Vagina (tissue), 2 donors: ENCODE measurements at regions not wholly inside any gene's neighbourhood (a gene's known extent, or its start where the extent isn't known, plus 50 kb on each side); places are given as distances from the start of the nearest gene placed in this dataset.

Source experiments
- DNase-seq, 2 donors: peaks; one replicate each; pipeline ENCODE4 v3.0.0-alpha.2; 2017; ENCODE audit errors: extremely low spot score in 2 of 2
- H3K27ac ChIP-seq: fragments of 200-600 bp; sonication (generic); one replicate; pipeline ENCODE4 v1.5.1; 2019
- H3K27me3 ChIP-seq: fragments of 200-600 bp; sonication (generic); one replicate; pipeline ENCODE4 v1.5.1; 2019
- H3K36me3 ChIP-seq, 2 donors: fragments of 200-600 bp; sonication (generic); one replicate each; pipeline ENCODE4 v1.5.1; 2017 to 2019
- H3K4me1 ChIP-seq: fragments of 200-600 bp; sonication (generic); one replicate; pipeline ENCODE4 v1.5.1; 2019
- H3K4me3 ChIP-seq, 2 donors: fragments of 200-600 bp; sonication (generic); 1 replicate in 1 of 2; 2 replicates in 1 of 2; pipeline ENCODE4 v1.5.1; 2016 to 2019
- H3K9me3 ChIP-seq: fragments of 200-600 bp; sonication (generic); one replicate; pipeline ENCODE4 v1.5.1; 2019
- POLR2A ChIP-seq, 2 donors: fragments of 450-650 bp; IDR thresholded peaks; one replicate each; pipeline ENCODE4 v1.6.1; 2017; ENCODE audit warnings: antibody characterized with exemption in 2 of 2, mild to moderate bottlenecking in 2 of 2, moderate library complexity in 2 of 2
- POLR2AphosphoS5 ChIP-seq, 2 donors: sonication (generic); formaldehyde crosslinking; IDR thresholded peaks; one replicate each; pipeline ENCODE4 v1.9.0; 2017; ENCODE audit warnings: antibody characterized with exemption in 2 of 2, mild to moderate bottlenecking in 2 of 2, low read depth in 1 of 2; ENCODE audit not compliant: insufficient read depth in 1 of 2
- intact Hi-C: fragments of 100-400 bp; cut with DNase I; formaldehyde crosslinking; loops from one replicate; pipeline ENCODE4 v1.15.1; 2023
- TF ChIP-seq, protein P1 (sequence below), 3 experiments: fragments of 450-650 bp in 2 of 3; fragments of 200-600 bp in 1 of 3; sonication (generic) in 1 of 3; IDR thresholded peaks; one replicate each; pipeline ENCODE4 v1.5.1; 2017 to 2019; ENCODE audit warnings: antibody characterized with exemption in 3 of 3, mild to moderate bottlenecking in 2 of 3, moderate library complexity in 2 of 3

GRCh38 chr5:36435516-36435915, 133.8 kb upstream of the RANBP3L start:
- Histone ChIP-seq H3K9me3 (no peaks in the 10 kb centered on the region), H3K36me3 (no peaks in the 10 kb centered on the region), H3K27me3 (no peaks in the 10 kb centered on the region), H3K4me3 (no peak overlapping the region), H3K27ac (no peak overlapping the region), H3K4me1 (no peaks in the 10 kb centered on the region)
- intact Hi-C loops = no loop called here
- TF ChIP-seq POLR2AphosphoS5 (IDR thresholded peaks at IDR 0.05; ENCODE audit: insufficient read depth in 1 of 2, low read depth in 1 of 2) (no peak), POLR2A (IDR thresholded peaks at IDR 0.05) (no peak)
- TF ChIP-seq, protein P1, sequence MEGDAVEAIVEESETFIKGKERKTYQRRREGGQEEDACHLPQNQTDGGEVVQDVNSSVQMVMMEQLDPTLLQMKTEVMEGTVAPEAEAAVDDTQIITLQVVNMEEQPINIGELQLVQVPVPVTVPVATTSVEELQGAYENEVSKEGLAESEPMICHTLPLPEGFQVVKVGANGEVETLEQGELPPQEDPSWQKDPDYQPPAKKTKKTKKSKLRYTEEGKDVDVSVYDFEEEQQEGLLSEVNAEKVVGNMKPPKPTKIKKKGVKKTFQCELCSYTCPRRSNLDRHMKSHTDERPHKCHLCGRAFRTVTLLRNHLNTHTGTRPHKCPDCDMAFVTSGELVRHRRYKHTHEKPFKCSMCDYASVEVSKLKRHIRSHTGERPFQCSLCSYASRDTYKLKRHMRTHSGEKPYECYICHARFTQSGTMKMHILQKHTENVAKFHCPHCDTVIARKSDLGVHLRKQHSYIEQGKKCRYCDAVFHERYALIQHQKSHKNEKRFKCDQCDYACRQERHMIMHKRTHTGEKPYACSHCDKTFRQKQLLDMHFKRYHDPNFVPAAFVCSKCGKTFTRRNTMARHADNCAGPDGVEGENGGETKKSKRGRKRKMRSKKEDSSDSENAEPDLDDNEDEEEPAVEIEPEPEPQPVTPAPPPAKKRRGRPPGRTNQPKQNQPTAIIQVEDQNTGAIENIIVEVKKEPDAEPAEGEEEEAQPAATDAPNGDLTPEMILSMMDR (IDR thresholded peaks at IDR 0.05) = no peak
- no peak for DNase-seq

DNA sequence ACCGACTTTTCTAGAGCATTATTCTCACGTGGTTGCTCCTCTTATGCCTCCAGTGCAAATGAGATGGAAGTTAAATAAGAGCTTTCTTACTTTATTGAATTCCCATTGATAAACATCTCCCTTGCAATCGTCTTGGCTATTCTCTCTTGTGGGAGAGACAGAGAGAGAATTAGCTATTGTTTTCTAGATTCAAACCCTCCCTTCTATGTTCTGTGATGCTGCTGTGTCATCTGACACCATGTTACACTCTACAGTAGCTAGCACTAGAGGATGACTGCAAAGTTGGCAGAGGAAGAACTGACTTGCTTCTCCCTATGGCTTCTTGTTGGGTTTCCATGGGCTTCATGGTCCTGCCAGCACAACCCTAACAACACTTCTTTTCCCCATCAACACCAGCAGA, 134.6 kb upstream of the RANBP3L start:
- DNase-seq = no peak
- no peak for TF ChIP-seq POLR2A (IDR thresholded peaks at IDR 0.05)
- TF ChIP-seq, protein P1 (IDR thresholded peaks at IDR 0.05) = no peak
- no peak for TF ChIP-seq POLR2AphosphoS5 (IDR thresholded peaks at IDR 0.05; ENCODE audit: insufficient read depth in 1 of 2, low read depth in 1 of 2)
- H3K36me3 ChIP-seq = no peaks in the 10 kb centered on the region

DNA sequence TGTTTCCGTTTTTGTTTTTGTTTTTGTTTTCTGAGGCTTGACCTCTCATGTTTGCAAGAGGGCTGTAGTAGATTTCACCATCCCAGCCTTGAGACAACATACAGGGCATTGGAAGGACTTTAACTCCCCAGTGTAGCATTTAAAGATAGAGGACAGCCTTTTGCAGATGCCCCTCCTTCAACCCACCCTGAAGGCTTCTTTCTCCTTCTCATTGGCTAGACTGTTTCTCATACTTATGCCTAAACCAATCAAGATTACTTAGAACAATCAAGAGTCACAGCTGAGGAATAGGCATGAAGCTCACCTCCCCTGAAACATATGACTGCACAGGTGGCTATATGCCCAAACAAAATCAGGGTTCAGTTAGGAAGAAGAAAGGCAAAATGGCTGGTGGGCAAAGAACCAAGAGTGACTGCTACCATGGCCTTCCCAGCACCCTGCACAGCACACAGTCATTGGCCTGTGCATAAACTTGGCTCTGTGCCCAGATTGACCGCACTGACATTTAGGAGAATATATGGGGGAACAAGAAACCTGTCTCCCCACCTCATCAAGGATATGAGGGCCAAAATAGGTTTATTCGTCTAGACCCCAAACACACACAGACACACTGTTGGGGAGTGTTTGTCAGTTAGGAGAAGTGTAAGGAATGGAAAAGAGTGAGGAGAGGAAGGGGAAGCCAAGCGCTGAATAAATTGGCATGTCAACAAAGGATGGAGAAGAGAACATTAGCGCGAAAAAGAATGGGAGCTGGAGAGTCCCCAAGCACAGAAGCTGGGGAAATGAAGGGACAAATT, 137.3 kb upstream of the RANBP3L start:
- no peak for DNase-seq
- Histone ChIP-seq H3K27ac (no peak overlapping the region), H3K4me1 (peaks cover 4% of the 10 kb centered on the region), H3K27me3 (no peaks in the 10 kb centered on the region), H3K9me3 (no peaks in the 10 kb centered on the region), H3K36me3 (no peaks in the 10 kb centered on the region), H3K4me3 (no peak overlapping the region)
- intact Hi-C loops = no loop called here
- no peak for TF ChIP-seq POLR2A (IDR thresholded peaks at IDR 0.05)
- TF ChIP-seq POLR2AphosphoS5 (IDR thresholded peaks at IDR 0.05; ENCODE audit: insufficient read depth in 1 of 2, low read depth in 1 of 2) = no peak
- TF ChIP-seq, protein P1 (IDR thresholded peaks at IDR 0.05) = no peak

More for the DNA sequence above, 134.6 kb upstream of the RANBP3L start:
- Histone ChIP-seq H3K4me3 (no peak overlapping the region), H3K4me1 (no peaks in the 10 kb centered on the region), H3K27me3 (no peaks in the 10 kb centered on the region), H3K27ac (no peak overlapping the region), H3K9me3 (no peaks in the 10 kb centered on the region)
- intact Hi-C loops = no loop called here

- no peaks in the 10 kb centered on the region for H3K9me3 ChIP-seq
- intact Hi-C loops = no loop called here
- TF ChIP-seq POLR2AphosphoS5 (IDR thresholded peaks at IDR 0.05; ENCODE audit: insufficient read depth in 1 of 2, low read depth in 1 of 2) = no peak
- TF ChIP-seq POLR2A (IDR thresholded peaks at IDR 0.05) = no peak
- TF ChIP-seq, protein P1 (IDR thresholded peaks at IDR 0.05) = no peak
Observed at GRCh38 chr5:36440300-36440699, 138.6 kb upstream of the RANBP3L start.

DNA sequence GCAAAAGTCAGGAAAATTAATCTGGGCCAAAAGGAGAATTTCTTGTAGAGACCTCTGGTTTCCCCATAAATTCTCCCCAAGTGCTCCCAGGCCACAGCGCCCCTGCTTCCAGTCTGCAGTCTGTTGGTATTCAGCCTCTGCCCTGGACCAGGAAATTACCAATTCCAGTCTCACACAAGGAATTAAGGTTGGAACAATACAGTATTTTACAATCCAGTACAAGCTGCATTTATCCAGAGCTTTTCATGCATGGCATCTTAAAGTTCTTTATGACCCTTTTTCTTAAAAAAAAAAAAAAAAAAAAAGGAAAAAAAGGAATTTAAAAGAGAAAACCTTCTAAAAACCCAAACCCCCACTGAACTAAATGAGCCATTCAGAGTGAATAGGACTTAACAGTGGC, 139.6 kb upstream of the RANBP3L start:
- no peaks in the 10 kb centered on the region for H3K27me3 ChIP-seq
- H3K9me3 ChIP-seq = no peaks in the 10 kb centered on the region
- no peak overlapping the region for H3K4me3 ChIP-seq
- no peaks in the 10 kb centered on the region for H3K36me3 ChIP-seq
- H3K4me1 ChIP-seq = peaks cover 9% of the 10 kb centered on the region
- DNase-seq = no peak
- no peak for TF ChIP-seq POLR2AphosphoS5 (IDR thresholded peaks at IDR 0.05; ENCODE audit: insufficient read depth in 1 of 2, low read depth in 1 of 2)
- TF ChIP-seq, protein P1 (IDR thresholded peaks at IDR 0.05) = no peak
- no peak for TF ChIP-seq POLR2A (IDR thresholded peaks at IDR 0.05)
- intact Hi-C loops = no loop called here
- H3K27ac ChIP-seq = no peak overlapping the region

More at GRCh38 chr5:36440300-36440699, 138.6 kb upstream of the RANBP3L start:
- Histone ChIP-seq H3K27ac (no peak overlapping the region), H3K4me1 (peaks cover 9% of the 10 kb centered on the region), H3K36me3 (no peaks in the 10 kb centered on the region), H3K27me3 (no peaks in the 10 kb centered on the region), H3K4me3 (no peak overlapping the region)
- no peak for DNase-seq
